Tibial nerve (tissue), 3 donors: ENCODE measurements at regions not wholly inside any gene's neighbourhood (a gene's known extent, or its start where the extent isn't known, plus 50 kb on each side); places are given as distances from the start of the nearest gene placed in this dataset.

ENCODE experiments used
- POLR2A ChIP-seq, 2 donors: fragments of 450-650 bp; IDR thresholded peaks; one replicate each; pipeline ENCODE4 v1.6.1; 2017; ENCODE audit warnings: antibody characterized with exemption in 2 of 2, mild to moderate bottlenecking in 2 of 2, moderate library complexity in 2 of 2
- TF ChIP-seq, protein P1 (sequence below), 5 experiments: fragments of 200-600 bp in 3 of 5; fragments of 450-650 bp in 2 of 5; sonication (generic) in 3 of 5; IDR thresholded peaks; one replicate each; pipeline ENCODE4 v1.5.1; 2016 to 2019; ENCODE audit warnings: antibody characterized with exemption in 5 of 5, mild to moderate bottlenecking in 3 of 5, moderate library complexity in 2 of 5

DNA sequence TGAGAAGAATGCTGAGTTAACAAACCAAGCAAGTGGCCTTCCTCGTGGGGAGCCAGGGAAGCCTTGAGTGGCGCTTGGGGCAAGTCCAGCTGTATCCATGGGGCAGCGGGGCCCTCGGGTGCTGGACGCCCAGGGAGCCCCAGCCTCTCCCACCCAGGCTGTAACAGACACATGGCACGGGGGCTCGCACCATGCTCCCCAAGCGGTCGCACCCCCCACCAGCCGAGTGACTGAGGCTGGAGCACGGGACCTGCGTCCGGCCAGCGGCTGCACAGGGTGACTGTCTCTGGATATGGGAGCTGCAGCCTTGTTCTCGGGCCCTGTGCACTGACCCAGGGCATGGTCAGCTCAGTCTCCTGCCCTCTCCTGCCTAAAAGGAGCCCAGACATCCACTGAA lies 53.9 kb upstream of the ACTRT2 start:
- TF ChIP-seq, protein P1, sequence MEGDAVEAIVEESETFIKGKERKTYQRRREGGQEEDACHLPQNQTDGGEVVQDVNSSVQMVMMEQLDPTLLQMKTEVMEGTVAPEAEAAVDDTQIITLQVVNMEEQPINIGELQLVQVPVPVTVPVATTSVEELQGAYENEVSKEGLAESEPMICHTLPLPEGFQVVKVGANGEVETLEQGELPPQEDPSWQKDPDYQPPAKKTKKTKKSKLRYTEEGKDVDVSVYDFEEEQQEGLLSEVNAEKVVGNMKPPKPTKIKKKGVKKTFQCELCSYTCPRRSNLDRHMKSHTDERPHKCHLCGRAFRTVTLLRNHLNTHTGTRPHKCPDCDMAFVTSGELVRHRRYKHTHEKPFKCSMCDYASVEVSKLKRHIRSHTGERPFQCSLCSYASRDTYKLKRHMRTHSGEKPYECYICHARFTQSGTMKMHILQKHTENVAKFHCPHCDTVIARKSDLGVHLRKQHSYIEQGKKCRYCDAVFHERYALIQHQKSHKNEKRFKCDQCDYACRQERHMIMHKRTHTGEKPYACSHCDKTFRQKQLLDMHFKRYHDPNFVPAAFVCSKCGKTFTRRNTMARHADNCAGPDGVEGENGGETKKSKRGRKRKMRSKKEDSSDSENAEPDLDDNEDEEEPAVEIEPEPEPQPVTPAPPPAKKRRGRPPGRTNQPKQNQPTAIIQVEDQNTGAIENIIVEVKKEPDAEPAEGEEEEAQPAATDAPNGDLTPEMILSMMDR (IDR thresholded peaks at IDR 0.05): no peak
- TF ChIP-seq POLR2A (IDR thresholded peaks at IDR 0.05): no peak
